Mammary epithelial cell (primary cell): ENCODE measurements at regions not wholly inside any gene's neighbourhood (a gene's known extent, or its start where the extent isn't known, plus 50 kb on each side); places are given as distances from the start of the nearest gene placed in this dataset.

Experiments
- CTCF ChIP-seq, 2 donors: IDR thresholded peaks in 1 of 2; conservative IDR thresholded peaks in 1 of 2; 2 replicates each; pipeline ENCODE4 v1.5.1; 2011 to 2012; ENCODE audit warnings: inconsistent platforms in 2 of 2, low read length in 2 of 2, mild to moderate bottlenecking in 2 of 2, control low read depth in 1 of 2, low read depth in 1 of 2; ENCODE audit not compliant: insufficient read depth in 1 of 2; ENCODE audit errors: extremely low read depth in 1 of 2
- EZH2 ChIP-seq: IDR thresholded peaks from 2 replicates; pipeline ENCODE4 v1.6.1; 2012; ENCODE audit warnings: low read length, inconsistent platforms, borderline replicate concordance

GRCh38 chr2:71952572-71953188, 195.0 kb downstream of the CYP26B1 start:
- TF ChIP-seq CTCF (conservative IDR thresholded peaks at IDR 0.05 in 1 of 2, IDR thresholded peaks at IDR 0.05 in 1 of 2; ENCODE audit: extremely low read depth in 1 of 2, insufficient read depth in 1 of 2, low read depth in 1 of 2, low read length in 2 of 2) (no peak), EZH2 (no peak)
